SH-SY5Y (cell line): ENCODE measurements at regions not wholly inside any gene's neighbourhood (a gene's known extent, or its start where the extent isn't known, plus 50 kb on each side); places are given as distances from the start of the nearest gene placed in this dataset.

Experiments
- GATA2 ChIP-seq: IDR thresholded peaks from 2 replicates; pipeline ENCODE4 v1.6.1; 2011; ENCODE audit warnings: mild to moderate bottlenecking, low read depth, low read length
- GATA3 ChIP-seq: IDR thresholded peaks from 2 replicates; pipeline ENCODE4 v1.6.1; 2011; ENCODE audit warnings: low read depth, mild to moderate bottlenecking, low read length, moderate library complexity

GRCh38 chr14:40691066-40691465 lies 915.6 kb upstream of the LRFN5 start:
- TF ChIP-seq GATA2: no peak
- TF ChIP-seq GATA3: no peak

GRCh38 chr14:40685764-40686163 lies 920.9 kb upstream of the LRFN5 start:
- no peak for TF ChIP-seq GATA2
- no peak for TF ChIP-seq GATA3

GRCh38 chr14:40684328-40684727 lies 922.3 kb upstream of the LRFN5 start:
- no peak for TF ChIP-seq GATA3
- no peak for TF ChIP-seq GATA2

- TF ChIP-seq GATA2: no peak
- no peak for TF ChIP-seq GATA3
Measured at GRCh38 chr14:40682131-40682913, 924.4 kb upstream of the LRFN5 start.

- TF ChIP-seq GATA3: no peak
- no peak for TF ChIP-seq GATA2
Measured at GRCh38 chr14:40679256-40679655, 927.4 kb upstream of the LRFN5 start.

GRCh38 chr14:40674502-40674901 lies 932.2 kb upstream of the LRFN5 start:
- TF ChIP-seq GATA2 (no peak), GATA3 (no peak)

GRCh38 chr14:40656311-40656710 lies 950.4 kb upstream of the LRFN5 start:
- TF ChIP-seq GATA2: no peak
- no peak for TF ChIP-seq GATA3

- TF ChIP-seq GATA2: no peak
- TF ChIP-seq GATA3: no peak
Measured at GRCh38 chr14:40652089-40652691, 954.5 kb upstream of the LRFN5 start.

GRCh38 chr14:40630471-40630870 lies 976.2 kb upstream of the LRFN5 start:
- TF ChIP-seq GATA3: no peak
- no peak for TF ChIP-seq GATA2

GRCh38 chr14:40629144-40629543 lies 977.5 kb upstream of the LRFN5 start:
- TF ChIP-seq GATA2: no peak
- TF ChIP-seq GATA3: no peak

GRCh38 chr14:40623643-40624042 lies 983.0 kb upstream of the LRFN5 start:
- TF ChIP-seq GATA2 (no peak), GATA3 (no peak)

GRCh38 chr14:40618225-40618898 lies 988.3 kb upstream of the LRFN5 start:
- no peak for TF ChIP-seq GATA2
- no peak for TF ChIP-seq GATA3

- no peak for TF ChIP-seq GATA3
- no peak for TF ChIP-seq GATA2
Measured at GRCh38 chr14:40616579-40616978, 990.1 kb upstream of the LRFN5 start.

GRCh38 chr14:40601063-40601462 lies 1005.6 kb upstream of the LRFN5 start:
- TF ChIP-seq GATA3: no peak
- TF ChIP-seq GATA2: no peak

GRCh38 chr14:40599725-40600124 lies 1007.0 kb upstream of the LRFN5 start:
- no peak for TF ChIP-seq GATA3
- TF ChIP-seq GATA2: no peak
